Right lobe of liver (tissue), 4 donors: ENCODE measurements at regions not wholly inside any gene's neighbourhood (a gene's known extent, or its start where the extent isn't known, plus 50 kb on each side); places are given as distances from the start of the nearest gene placed in this dataset.

ENCODE experiments used
- CTCF ChIP-seq, 4 donors: fragments of 200-600 bp in 3 of 4; fragments of 450-650 bp in 1 of 4; IDR thresholded peaks; one replicate each; pipeline versions ENCODE4 v1.5.1 to v1.8.0; 2016 to 2022; ENCODE audit warnings: antibody characterized with exemption in 4 of 4, mild to moderate bottlenecking in 2 of 4
- POLR2A ChIP-seq: fragments of 450-650 bp; IDR thresholded peaks from one replicate; pipeline ENCODE4 v1.6.1; 2017; ENCODE audit warnings: antibody characterized with exemption, mild to moderate bottlenecking
- donor health status: DM: no; HTN: no; CAD: no.
- donor health status: DM: no; HTN: no; CAD: no.
- donor health status: DM: no; HTN: yes; CAD: no.

DNA sequence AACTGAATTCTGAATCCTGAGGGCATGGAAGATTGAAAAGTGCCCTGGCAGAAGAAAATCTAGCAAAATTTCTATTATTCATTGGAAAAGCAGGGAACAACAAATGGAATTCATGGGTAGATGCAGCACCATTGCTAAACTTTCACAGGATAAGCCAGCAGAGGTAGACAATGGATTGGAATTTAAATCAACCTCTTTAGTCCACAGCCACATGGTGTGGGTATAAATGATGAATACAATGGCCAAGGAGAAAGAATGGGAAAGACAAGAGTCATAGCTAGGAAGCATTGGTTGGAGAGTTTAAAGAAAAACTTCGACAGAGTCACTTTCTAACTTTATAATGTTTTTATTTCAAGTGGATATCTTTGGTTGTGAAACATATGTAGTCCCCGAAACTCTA, 332.8 kb upstream of the PUDP start:
- TF ChIP-seq CTCF (IDR thresholded peaks at IDR 0.05) (no peak), POLR2A (no peak)
